Stimulated activated CD4-positive, alpha-beta T cell treated with anti-CD3 and anti-CD28 coated beads, Interleukin-4, amount 100 ng/mL, for 4 hours (primary cell): ENCODE measurements at regions not wholly inside any gene's neighbourhood (a gene's known extent, or its start where the extent isn't known, plus 50 kb on each side); places are given as distances from the start of the nearest gene placed in this dataset.

Source experiments
- DNase-seq, 2 experiments: peaks; one replicate each; pipeline ENCODE4 v3.0.0-alpha.2; 2020

GRCh38 chr21:34192646-34193285 lies 119.4 kb downstream of the MRPS6 start:
- no peak for DNase-seq

- DNase-seq = no peak
These were observed 122.0 kb downstream of the MRPS6 start for GRCh38 chr21:34195335-34195734.

DNA sequence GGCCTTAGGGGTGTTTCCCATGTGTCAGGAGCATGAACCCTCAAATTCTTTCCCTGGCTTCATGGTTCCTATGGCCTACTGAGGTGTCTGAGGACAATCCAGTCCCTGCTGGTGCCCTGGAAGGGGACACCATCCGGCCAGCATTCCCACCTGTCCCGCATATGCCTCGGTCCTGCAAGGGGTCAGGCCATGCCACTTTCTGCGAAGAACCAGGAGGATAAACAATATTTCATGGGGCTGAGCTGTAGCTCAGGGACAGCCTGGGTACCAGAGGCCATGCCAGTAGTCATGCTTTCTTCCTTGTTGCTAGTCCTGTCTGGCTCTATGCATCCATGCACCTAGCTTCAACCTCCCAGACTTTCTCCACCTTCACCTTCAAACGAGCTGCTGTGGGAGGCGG lies 123.6 kb downstream of the MRPS6 start:
- no peak for DNase-seq

DNA sequence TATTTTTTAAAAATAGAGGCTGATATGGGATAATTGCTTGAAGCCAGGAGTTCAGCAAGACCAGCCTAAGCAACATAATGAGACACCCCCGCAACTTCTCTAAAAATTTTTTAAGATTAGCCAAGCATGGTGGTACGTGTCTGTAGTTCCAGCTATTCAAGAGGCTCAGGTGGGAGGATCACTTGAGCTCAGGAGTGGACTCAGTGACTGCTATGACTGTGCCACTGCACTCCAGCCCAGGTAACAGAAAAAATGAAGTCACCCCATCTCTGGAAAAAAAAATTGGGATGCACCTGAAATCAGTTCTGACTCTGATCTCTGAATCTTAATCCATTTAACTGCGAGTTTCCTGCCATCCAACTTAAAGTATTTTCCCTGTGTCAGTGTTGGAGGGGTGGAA lies 124.2 kb downstream of the MRPS6 start:
- DNase-seq = no peak

GRCh38 chr21:34198231-34199120 lies 125.1 kb downstream of the MRPS6 start:
- peak in 1 of 2 experiments; percentile 13 for DNase-seq

- no peak for DNase-seq
These were observed 125.9 kb downstream of the MRPS6 start for GRCh38 chr21:34199121-34199910.

DNA sequence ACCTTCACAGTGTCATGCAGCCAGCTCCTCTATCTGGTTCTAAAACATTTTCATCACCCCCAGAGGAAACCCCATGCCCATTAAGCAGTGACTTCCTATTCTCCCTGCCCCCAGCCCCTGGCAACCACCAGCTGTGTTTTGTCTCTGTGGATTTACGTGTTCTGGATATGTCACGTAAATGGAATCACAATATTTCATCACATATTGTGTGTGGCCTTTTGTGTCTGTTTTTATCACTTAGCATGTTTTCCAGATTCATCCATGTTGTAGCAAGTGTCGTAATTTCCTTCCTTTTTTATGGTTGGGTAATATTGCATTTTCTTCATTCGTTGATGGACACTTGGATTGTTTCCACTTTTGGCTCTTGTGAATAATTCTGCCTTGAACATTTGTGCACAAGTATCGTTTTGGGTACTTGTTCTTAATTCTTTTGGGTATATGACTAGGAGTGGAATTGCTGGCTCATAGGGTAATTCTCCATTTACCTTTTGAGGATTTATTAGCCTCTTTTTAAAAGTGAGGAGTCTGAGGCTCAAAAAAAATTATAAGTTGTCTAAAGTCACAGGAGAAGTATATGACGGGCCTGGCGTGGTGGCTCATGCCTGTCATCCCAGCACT lies 127.0 kb downstream of the MRPS6 start:
- DNase-seq = no peak

GRCh38 chr21:34201001-34201400 lies 127.6 kb downstream of the MRPS6 start:
- no peak for DNase-seq

DNA sequence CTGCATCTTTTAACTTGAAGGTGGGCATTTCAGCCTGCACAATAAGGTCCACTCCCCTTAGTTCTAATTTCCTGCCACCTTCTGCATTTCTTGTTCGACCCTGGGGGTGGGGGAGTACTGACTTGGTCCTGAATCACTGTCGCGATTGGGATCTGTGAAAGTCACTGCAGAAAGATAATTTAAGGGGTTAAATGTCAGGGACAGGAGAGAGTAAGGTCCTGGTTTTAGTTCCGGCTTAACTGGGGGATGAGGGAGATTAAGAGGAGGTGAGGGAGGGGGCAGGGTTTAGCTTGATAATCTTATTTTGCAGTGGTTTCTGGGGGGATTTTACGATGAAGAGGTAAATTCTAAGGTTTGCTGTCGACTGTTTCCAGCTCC lies 128.1 kb downstream of the MRPS6 start:
- DNase-seq = no peak

DNA sequence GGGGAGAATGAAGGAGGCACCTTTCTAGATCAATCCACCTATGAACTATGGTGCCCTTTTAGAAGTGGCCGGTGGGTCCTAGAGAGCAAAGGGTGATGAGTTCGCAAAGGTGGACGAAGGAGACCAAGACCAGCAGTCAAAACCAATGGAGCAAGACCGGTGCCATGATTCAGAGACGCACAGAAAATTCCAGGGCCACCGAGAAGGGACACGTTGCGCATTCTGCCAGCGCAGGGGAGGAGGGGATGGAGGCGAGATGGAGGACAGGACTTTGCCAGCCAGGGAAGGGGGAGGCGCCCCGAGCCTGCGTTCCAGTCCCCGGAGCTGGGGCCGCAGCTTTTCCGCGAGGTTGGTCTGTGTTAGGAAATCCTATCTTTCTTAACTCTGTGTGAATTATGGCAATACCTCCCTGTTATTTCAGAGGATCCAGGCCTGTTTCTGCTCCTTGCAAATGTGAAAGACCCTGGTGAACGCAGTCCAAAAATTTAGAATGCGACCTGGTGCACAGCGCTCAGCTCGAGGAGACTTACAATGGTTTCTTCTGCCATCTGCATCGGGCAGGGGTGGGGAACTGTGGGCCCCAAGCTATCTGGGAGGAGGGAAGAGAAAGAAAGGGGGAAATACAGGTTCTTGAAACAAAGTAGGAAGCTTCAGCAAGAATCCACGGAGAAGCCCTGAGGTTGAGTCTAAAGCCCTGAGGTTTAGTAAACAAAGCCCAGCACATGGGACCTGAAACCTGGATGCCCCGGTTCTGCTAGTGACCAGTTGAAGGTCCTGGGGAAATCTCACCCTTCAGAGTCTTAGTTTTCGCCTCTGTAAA lies 129.4 kb downstream of the MRPS6 start:
- no peak for DNase-seq

DNA sequence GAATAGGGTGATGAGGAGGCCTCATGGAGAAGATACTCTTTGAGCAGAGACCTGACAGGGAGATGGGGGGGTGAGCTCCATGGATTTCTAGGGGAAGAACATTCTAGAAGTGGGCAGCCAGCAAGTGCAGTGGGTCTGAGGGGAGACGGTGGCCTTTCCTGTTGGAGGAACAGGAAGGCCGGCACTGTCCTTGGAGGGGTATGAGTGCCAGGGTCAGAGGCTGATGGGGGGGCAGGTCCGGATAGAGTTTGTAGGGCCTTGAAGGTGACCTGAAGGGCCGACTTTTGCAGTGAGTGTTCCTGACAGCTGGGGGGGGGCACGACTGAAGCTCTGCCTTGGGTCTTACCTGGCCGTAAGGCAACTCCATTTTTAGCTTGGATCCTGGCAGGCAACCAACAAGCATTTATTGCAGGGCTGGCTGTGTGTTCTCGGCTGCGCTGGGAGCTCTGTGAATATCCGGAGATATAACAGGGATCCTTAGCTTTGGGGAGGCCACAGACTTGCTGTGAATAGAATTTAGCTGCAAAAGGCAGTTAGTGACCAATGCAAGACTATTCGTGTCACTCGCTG lies 130.6 kb downstream of the MRPS6 start:
- no peak for DNase-seq

- DNase-seq = no peak
These were observed 131.4 kb downstream of the MRPS6 start for GRCh38 chr21:34204481-34205439.

GRCh38 chr21:34205811-34206571 lies 132.6 kb downstream of the MRPS6 start:
- no peak for DNase-seq

DNA sequence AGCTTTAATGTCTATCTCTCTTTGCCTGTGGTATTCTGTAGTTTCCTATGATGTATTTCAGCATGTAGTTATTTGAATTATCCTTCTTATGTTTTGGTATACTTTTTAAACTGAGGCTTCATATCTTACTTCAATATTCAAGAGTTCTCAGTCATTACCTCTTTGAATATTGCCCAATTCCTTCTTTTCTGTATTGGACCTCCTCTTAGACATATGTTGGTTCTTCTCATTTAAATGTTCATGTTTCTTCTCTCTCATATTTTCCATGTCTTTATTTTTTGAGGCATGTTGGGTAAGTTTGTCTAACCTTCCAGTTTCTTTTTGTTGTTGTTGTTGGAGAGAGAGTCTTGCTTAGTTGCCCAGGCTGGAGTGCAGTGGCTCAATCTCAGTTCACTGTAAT lies 140.6 kb downstream of the MRPS6 start:
- DNase-seq = no peak

DNA sequence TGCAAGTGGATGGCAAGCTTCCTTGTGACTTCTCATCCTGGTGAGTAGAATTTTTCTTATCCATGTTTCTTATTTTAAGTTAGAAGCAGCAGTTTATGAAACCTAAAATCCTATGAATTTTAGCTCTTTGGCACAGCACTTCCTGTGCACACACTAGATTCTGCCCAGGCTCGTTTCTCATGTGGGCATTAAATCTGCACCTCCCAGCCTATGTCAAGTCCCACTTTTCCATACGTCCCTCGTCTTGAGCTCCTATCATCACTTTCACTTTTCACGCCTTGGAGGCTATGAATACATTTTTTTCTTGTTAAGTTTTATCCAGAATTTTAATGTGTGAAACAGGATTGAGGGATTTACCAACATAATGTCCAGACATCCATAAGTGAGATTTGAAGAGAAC lies 142.1 kb downstream of the MRPS6 start:
- DNase-seq = no peak

DNA sequence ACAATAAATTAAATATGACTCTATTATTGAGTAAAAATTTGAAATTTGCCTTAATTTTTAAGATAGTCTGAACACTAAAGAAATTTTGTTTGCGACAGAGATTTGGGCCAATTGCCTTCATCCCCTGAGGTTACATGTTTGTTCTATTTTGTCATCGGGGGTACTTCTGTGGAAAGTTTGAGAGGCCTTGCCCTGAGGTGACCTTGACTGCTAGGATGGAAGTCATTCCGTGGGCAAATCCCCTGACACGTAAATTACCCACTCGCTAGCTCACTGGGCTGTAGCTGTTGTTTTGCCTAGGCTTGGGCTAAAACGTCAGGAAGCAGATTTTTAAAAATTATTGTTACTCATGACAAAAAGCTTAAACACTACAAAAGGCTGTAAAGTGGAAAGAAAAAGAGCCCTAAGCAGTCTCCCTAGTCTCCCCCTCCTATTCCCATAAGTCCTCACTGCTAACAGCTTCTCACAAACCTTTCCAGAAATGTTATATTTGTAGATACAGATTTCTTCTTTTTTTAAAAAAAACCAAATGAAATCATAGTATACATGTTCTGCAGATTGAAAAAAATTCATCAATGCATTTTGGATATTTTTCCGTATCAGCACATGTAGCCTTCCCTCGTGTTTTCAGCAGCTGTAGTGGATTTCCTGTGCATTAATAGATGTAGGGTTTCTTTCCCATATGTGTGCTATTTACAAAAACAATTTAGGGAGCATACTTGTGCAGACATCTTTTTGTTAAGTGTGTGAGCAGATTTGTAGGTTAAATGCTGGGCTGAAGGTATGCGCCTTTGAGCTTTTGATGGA lies 142.7 kb downstream of the MRPS6 start:
- no peak for DNase-seq

DNA sequence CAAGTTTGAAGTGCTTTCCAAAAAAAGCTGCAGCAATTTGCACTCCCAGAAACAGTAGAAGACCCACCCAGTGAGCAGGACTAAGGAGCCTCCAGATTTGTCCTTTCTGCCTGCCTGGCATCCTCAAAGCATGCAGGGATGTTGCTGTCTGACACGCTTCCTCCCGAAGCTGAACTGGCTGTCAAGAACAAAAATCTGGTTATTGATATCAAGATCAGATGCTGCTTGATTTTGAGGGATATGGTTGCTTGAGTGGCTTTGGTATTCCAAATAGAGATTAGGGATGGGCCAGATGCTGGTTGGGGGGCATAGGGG lies 143.3 kb downstream of the MRPS6 start:
- DNase-seq = no peak

GRCh38 chr21:34217263-34217662 lies 143.9 kb downstream of the MRPS6 start:
- no peak for DNase-seq
